LHCN-M2 (cell line): ENCODE measurements at regions not wholly inside any gene's neighbourhood (a gene's known extent, or its start where the extent isn't known, plus 50 kb on each side); places are given as distances from the start of the nearest gene placed in this dataset.
"Not testable (repeated sequence)": the region's sequence is repeated elsewhere in the genome, so short reads cannot be mapped to it uniquely, and the experiment has no call there.

ENCODE experiments used
- DNase-seq: peaks from one replicate; pipeline ENCODE4 v3.0.0-alpha.2; 2012; ENCODE audit warnings: low read depth

GRCh38 chr11:115613986-115614632, 109.9 kb upstream of the CADM1 start:
- DNase-seq: peak; percentile 57

GRCh38 chr11:115613004-115613403, 108.8 kb upstream of the CADM1 start:
- DNase-seq: no peak

GRCh38 chr11:115612046-115612730, 108.0 kb upstream of the CADM1 start:
- DNase-seq: peak; percentile 28

GRCh38 chr11:115611343-115611742, 107.1 kb upstream of the CADM1 start:
- no peak for DNase-seq

- DNase-seq: no peak
Measured at GRCh38 chr11:115610908-115611307, 106.7 kb upstream of the CADM1 start.

- not testable (repeated sequence) for DNase-seq
Measured at GRCh38 chr11:115610234-115610633, 106.0 kb upstream of the CADM1 start.

- no peak for DNase-seq
Measured at GRCh38 chr11:115608976-115609375, 104.8 kb upstream of the CADM1 start.

- no peak for DNase-seq
Measured at GRCh38 chr11:115607621-115608221, 103.5 kb upstream of the CADM1 start.

GRCh38 chr11:115606498-115607220, 102.4 kb upstream of the CADM1 start:
- no peak for DNase-seq

GRCh38 chr11:115605871-115606497, 101.8 kb upstream of the CADM1 start:
- DNase-seq: no peak

- DNase-seq: not testable (repeated sequence)
Measured at GRCh38 chr11:115605397-115605796, 101.2 kb upstream of the CADM1 start.

GRCh38 chr11:115599125-115599524, 94.9 kb upstream of the CADM1 start:
- no peak for DNase-seq

- no peak for DNase-seq
Measured at GRCh38 chr11:115598257-115598901, 94.2 kb upstream of the CADM1 start.

- no peak for DNase-seq
Measured at GRCh38 chr11:115591380-115591779, 87.2 kb upstream of the CADM1 start.

- DNase-seq: no peak
Measured at GRCh38 chr11:115590254-115590653, 86.0 kb upstream of the CADM1 start.

GRCh38 chr11:115587718-115588342, 83.6 kb upstream of the CADM1 start:
- DNase-seq: no peak

GRCh38 chr11:115585361-115586024, 81.3 kb upstream of the CADM1 start:
- no peak for DNase-seq

GRCh38 chr11:115581871-115582639, 77.8 kb upstream of the CADM1 start:
- DNase-seq: no peak

GRCh38 chr11:115580927-115581680, 76.9 kb upstream of the CADM1 start:
- peak; percentile 7 for DNase-seq
